GM13977 (cell line): ENCODE measurements at regions not wholly inside any gene's neighbourhood (a gene's known extent, or its start where the extent isn't known, plus 50 kb on each side); places are given as distances from the start of the nearest gene placed in this dataset.

Experiments used
- DNase-seq: peaks from one replicate; pipeline ENCODE4 v3.0.0; 2012; ENCODE audit warnings: low spot score
- in situ Hi-C: fragments of 300-500 bp; cut with MboI; formaldehyde crosslinking; loops from one replicate; pipeline ENCODE4 v1.12.0; 2022; ENCODE audit warnings: low sequenced_read_pairs, low pct_unique_long_range_greater_than_20kb, mixed read lengths, inconsistent platforms; ENCODE audit not compliant: unreplicated experiment
- TF ChIP-seq, protein P1 (sequence below): IDR thresholded peaks from 2 replicates; pipeline ENCODE4 v1.5.1; 2012; ENCODE audit warnings: mild to moderate bottlenecking, control low read depth; ENCODE audit not compliant: insufficient read depth; ENCODE audit errors: extremely low read depth, missing control alignments

DNA sequence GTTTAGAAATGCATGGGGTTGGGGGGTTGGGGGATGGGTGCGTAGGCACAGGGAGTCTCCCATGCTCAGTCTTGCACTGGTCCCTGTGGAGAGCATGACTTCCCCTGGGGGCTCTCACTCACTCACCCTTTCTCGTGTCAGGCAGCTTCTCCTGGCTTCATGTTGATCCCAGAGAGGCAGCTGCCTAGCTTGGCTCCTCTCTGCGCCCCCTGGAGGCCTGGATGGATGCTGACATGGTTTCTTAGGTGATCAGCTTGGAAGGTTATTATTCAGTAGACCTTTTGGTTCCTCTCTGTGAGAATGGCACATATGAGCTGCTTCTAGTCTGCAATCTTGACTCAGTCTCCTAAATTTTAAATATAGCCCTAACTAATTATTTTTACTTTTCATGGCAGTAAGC is 109.3 kb upstream of the FAM83B start:
- in situ Hi-C loops: no loop called here
- TF ChIP-seq, protein P1, sequence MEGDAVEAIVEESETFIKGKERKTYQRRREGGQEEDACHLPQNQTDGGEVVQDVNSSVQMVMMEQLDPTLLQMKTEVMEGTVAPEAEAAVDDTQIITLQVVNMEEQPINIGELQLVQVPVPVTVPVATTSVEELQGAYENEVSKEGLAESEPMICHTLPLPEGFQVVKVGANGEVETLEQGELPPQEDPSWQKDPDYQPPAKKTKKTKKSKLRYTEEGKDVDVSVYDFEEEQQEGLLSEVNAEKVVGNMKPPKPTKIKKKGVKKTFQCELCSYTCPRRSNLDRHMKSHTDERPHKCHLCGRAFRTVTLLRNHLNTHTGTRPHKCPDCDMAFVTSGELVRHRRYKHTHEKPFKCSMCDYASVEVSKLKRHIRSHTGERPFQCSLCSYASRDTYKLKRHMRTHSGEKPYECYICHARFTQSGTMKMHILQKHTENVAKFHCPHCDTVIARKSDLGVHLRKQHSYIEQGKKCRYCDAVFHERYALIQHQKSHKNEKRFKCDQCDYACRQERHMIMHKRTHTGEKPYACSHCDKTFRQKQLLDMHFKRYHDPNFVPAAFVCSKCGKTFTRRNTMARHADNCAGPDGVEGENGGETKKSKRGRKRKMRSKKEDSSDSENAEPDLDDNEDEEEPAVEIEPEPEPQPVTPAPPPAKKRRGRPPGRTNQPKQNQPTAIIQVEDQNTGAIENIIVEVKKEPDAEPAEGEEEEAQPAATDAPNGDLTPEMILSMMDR: peak; percentile 47
- DNase-seq: peak; percentile 9

- in situ Hi-C loops: no loop called here
- DNase-seq: no peak
- TF ChIP-seq, protein P1: no peak
Measured at GRCh38 chr6:54747955-54748354, 98.6 kb upstream of the FAM83B start.

GRCh38 chr6:54754406-54754805 is 92.2 kb upstream of the FAM83B start:
- TF ChIP-seq, protein P1: no peak
- no peak for DNase-seq
- in situ Hi-C loops: no loop called here

- DNase-seq: no peak
- in situ Hi-C loops: no loop called here
- TF ChIP-seq, protein P1: no peak
Measured at GRCh38 chr6:54758340-54758739, 88.2 kb upstream of the FAM83B start.

- in situ Hi-C loops: no loop called here
- TF ChIP-seq, protein P1: no peak
- DNase-seq: no peak
Measured at GRCh38 chr6:54768494-54768893, 78.1 kb upstream of the FAM83B start.

DNA sequence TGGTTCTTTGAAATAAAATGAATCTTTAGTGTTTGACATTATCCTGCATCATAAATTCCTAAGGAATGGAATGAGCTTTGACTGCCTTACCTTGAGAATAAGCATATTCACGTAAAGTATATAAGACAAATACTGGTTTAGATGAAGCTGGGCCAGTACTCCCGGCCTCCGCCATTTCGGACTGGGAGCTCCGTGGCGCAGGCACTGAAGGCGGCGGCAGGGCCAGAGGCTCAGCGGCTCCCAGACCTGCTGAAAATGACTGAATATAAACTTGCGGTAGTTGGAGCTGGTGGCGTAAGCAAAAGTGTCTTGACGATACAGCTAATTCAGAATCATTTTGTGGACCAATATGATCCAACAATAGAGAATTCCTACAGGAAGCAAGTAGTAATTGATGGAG is 76.2 kb upstream of the FAM83B start:
- in situ Hi-C loops: no loop called here
- DNase-seq: no peak
- TF ChIP-seq, protein P1: no peak

DNA sequence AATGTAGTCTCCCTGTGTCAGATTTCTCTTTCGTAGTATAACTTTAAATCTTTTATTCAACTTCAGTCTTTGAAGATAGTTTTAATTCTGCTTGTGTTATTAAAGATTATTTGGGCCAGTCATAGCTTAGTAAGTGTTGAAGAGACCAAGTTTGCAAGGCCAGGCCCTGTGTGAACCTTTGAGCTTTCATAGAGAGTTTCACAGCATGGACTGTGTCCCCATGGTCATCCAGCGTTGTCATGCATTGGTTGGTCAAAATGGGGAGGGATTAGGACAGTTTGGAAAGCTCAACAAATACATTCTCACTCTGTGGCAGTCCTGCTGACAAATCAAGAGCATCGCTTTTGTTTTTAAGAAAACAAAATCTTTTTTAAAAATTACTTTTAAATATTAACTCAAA is 74.6 kb upstream of the FAM83B start:
- in situ Hi-C loops: no loop called here
- TF ChIP-seq, protein P1: no peak
- no peak for DNase-seq
